Skeletal muscle satellite cell (primary cell): ENCODE measurements at regions not wholly inside any gene's neighbourhood (a gene's known extent, or its start where the extent isn't known, plus 50 kb on each side); places are given as distances from the start of the nearest gene placed in this dataset.
"Not testable (repeated sequence)": the region's sequence is repeated elsewhere in the genome, so short reads cannot be mapped to it uniquely, and the experiment has no call there.

Source experiments
- H3K27me3 ChIP-seq: 2 replicates; pipeline ENCODE4 v1.7.0; 2013; ENCODE audit warnings: low read length; ENCODE audit not compliant: control insufficient read depth, insufficient read depth
- H3K36me3 ChIP-seq: 2 replicates; pipeline ENCODE4 v1.7.0; 2013; ENCODE audit warnings: mild to moderate bottlenecking, control low read depth, low read length; ENCODE audit not compliant: insufficient read depth
- H3K4me1 ChIP-seq: 2 replicates; pipeline ENCODE4 v1.7.0; 2013; ENCODE audit warnings: low read length; ENCODE audit not compliant: control insufficient read depth, insufficient read depth
- H3K4me2 ChIP-seq: 2 replicates; pipeline ENCODE4 v1.7.0; 2013; ENCODE audit warnings: mild to moderate bottlenecking, low read length
- H3K4me3 ChIP-seq: 2 replicates; pipeline ENCODE4 v1.7.0; 2013; ENCODE audit warnings: low read length
- H3K9ac ChIP-seq: 2 replicates; pipeline ENCODE4 v1.7.0; 2013; ENCODE audit warnings: mild to moderate bottlenecking, low read depth, low read length, moderate library complexity
- H3K9me3 ChIP-seq: replicated peaks from 2 replicates; pipeline ENCODE4 v1.7.0; 2013; ENCODE audit warnings: mild to moderate bottlenecking, control low read depth, low read length

DNA sequence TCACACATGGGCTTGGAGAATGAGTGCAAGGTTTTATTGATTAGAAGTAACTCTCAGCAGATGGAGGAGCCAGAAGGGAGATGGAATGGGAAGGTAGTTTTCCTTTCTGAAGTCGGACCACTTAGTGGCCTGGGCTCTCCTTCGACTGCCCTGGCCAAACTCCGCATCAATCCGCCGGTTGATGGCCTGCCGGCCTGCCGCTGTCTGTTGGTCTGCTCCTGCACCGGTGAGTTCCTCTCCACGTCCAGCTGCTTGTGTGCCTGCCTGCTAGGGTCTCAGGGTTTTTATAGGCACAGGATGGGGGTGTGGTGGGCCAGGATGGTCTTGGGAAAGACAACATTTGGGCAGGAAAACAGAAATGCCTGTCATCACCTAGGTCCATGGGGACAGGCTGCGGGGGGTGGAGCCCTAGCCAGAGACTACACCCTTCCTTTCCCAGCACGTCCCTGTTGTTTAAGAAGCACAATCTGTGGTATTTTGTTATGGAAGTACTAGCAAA is 837.0 kb downstream of the PDCD6IP start:
- Histone ChIP-seq H3K4me3 (no peak overlapping the region), H3K27me3 (no peaks in the 10 kb centered on the region), H3K36me3 (no peaks in the 10 kb centered on the region)

DNA sequence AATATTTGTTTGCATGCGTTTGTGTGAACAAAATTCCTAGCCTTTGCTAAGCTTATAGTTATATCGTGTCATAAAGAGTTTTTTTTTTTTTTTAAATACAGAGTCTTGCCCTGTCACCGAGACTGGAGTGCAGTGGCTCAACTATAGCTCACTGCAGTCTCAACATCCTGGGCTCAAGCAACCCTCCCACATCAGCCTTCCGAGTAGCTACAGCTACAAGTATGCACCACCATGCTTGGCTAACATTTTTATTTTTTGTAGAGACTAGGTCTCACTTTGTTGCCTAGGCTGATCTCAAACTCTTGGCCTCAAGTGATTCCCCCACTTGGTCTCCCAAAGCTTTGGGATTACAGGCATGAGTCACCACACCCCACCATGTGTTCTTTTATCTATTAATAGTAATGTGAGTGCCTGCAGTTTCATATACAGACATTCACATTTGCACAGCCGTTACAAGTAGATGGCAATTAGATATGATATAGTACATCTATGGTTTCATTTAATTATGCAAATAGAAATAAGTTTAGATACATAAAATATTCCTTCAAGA is 848.6 kb downstream of the PDCD6IP start:
- H3K36me3 ChIP-seq, result no peaks in the 10 kb centered on the region
- no peak overlapping the region for H3K9ac ChIP-seq
- no peak overlapping the region for H3K4me2 ChIP-seq
- no peak overlapping the region for H3K4me3 ChIP-seq
- H3K27me3 ChIP-seq, result no peaks in the 10 kb centered on the region
- no peaks in the 10 kb centered on the region for H3K4me1 ChIP-seq
- H3K9me3 ChIP-seq, result no peaks in the 10 kb centered on the region

More for the DNA sequence above, 837.0 kb downstream of the PDCD6IP start:
- no peak overlapping the region for H3K4me2 ChIP-seq
- H3K9me3 ChIP-seq, result peaks cover 3% of the 10 kb centered on the region
- no peaks in the 10 kb centered on the region for H3K4me1 ChIP-seq
- H3K9ac ChIP-seq, result no peak overlapping the region

DNA sequence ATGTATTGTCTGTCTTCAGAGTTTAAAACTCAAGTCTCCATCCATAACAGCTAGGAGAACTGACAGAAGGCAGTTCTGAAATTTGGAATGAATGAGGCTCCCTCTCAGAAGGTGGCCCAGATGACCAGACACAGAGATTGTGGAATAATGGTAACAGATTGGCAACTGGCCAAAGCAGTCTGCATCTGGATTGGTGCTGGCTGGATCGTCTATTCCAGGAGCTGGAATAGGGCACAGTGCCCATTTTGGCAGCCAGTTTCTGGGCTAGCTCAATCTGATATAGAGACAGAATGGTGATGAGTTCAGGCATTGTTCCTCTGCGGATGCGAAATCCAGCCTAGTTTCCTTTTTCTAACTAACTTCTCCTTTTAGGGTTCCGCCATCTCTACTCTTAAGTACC is 851.7 kb downstream of the PDCD6IP start:
- H3K4me1 ChIP-seq, result no peaks in the 10 kb centered on the region
- no peaks in the 10 kb centered on the region for H3K27me3 ChIP-seq
- H3K4me3 ChIP-seq, result no peak overlapping the region
- H3K4me2 ChIP-seq, result no peak overlapping the region
- H3K36me3 ChIP-seq, result no peaks in the 10 kb centered on the region
- no peak overlapping the region for H3K9ac ChIP-seq
- H3K9me3 ChIP-seq, result no peaks in the 10 kb centered on the region

DNA sequence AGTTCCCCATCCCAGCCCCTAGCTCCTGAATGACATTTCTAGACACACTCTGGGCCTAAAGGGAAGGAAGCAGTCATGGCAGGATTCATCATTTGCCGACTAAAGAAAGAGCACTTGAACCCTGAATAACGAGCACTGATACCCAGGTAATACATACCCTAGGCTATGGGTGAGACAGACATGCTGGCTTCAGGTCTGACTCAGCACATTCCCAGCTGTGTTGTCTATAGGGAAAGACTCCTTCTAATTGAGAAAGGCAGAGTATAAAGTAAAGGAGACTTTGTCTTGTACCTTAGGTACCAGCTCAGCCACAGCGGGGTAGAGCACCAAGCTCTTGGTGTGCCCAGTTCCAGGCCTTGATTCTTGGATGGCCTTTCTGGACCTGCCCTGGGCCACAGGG is 870.5 kb downstream of the PDCD6IP start:
- no peaks in the 10 kb centered on the region for H3K36me3 ChIP-seq
- H3K4me1 ChIP-seq, result no peaks in the 10 kb centered on the region
- no peak overlapping the region for H3K4me2 ChIP-seq
- H3K27me3 ChIP-seq, result no peaks in the 10 kb centered on the region
- H3K4me3 ChIP-seq, result no peak overlapping the region
- H3K9me3 ChIP-seq, result no peaks in the 10 kb centered on the region
- H3K9ac ChIP-seq, result no peak overlapping the region

DNA sequence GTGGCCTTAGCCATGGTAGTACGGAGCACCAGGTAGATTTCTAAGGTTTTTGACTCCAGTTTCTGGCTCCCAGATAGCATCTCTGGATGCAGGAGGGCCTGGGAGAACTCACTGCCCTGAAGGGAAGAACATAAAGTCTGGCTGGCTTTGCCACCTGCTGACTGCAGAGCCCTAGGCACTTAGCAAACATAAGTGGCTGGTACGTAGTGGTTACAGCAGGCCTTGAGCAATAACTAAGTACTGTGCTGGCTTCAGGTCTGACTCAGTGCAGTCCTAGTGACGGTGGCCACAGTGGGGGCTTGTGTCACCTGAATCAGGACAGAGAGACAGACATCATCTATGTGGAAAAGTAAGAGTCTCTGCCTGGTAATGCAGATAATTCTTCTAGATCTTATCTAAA is 871.1 kb downstream of the PDCD6IP start:
- H3K4me2 ChIP-seq, result no peak overlapping the region
- H3K9me3 ChIP-seq, result no peaks in the 10 kb centered on the region
- no peak overlapping the region for H3K4me3 ChIP-seq
- H3K36me3 ChIP-seq, result no peaks in the 10 kb centered on the region
- no peaks in the 10 kb centered on the region for H3K27me3 ChIP-seq
- no peak overlapping the region for H3K9ac ChIP-seq
- no peaks in the 10 kb centered on the region for H3K4me1 ChIP-seq

DNA sequence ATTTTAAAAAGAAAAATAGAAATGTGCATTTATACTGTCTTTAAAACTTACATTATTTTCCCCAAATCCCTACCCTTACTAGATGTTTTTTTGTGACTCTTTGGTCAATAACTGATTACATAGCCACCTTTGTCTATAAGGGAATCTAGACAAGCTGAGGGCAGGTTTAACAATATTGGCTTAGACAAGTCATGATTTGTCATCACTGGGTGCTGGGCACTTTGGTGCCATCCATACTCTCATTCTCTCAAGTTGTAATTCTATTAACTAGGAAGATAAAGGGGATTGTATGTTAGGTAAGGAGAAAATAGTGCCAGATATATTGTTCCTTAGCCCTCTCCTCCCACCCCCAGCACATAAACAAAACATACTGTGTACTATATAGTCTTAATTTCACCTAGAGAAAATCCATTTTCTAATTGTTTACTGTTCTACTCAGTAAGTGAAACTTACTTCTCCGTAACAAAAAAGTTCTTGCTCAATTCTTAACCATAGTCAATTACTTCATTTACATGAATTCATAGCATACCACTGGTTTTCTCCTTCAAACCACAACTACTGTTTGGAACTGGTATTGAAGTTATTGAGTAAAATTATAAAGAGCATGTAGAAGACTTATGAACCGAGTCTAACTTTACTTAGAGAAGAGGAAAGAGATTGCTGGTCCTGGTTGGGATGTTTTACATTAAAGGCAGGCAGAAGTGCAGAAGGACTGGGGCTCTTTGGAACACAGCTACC is 877.1 kb downstream of the PDCD6IP start:
- H3K27me3 ChIP-seq, result no peaks in the 10 kb centered on the region
- H3K4me1 ChIP-seq, result no peaks in the 10 kb centered on the region
- no peak overlapping the region for H3K4me2 ChIP-seq
- H3K36me3 ChIP-seq, result no peaks in the 10 kb centered on the region
- H3K4me3 ChIP-seq, result no peak overlapping the region
- no peak overlapping the region for H3K9ac ChIP-seq
- H3K9me3 ChIP-seq, result no peaks in the 10 kb centered on the region

DNA sequence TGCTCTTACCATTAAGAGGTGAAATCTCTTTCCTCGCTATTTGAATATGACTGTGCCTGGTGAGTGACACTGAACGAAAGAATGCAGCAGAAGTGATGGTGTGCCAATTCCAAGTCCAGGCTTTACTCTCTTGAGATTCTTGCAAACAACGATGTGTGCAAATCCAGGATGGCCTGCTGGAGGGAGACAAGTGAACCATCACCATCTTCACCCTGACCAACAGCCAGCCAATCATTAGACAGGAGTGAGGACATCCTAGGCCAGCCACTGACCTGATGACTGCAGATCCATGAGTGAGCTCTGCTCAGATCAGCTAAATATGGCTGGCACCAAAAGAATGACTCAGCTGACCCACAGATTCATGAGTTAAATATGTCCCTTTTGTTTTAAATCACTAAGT is 878.0 kb downstream of the PDCD6IP start:
- Histone ChIP-seq H3K4me1 (no peaks in the 10 kb centered on the region), H3K27me3 (no peaks in the 10 kb centered on the region), H3K36me3 (no peaks in the 10 kb centered on the region), H3K4me2 (no peak overlapping the region), H3K9ac (no peak overlapping the region), H3K4me3 (no peak overlapping the region), H3K9me3 (peaks cover under 1% of the 10 kb centered on the region)

DNA sequence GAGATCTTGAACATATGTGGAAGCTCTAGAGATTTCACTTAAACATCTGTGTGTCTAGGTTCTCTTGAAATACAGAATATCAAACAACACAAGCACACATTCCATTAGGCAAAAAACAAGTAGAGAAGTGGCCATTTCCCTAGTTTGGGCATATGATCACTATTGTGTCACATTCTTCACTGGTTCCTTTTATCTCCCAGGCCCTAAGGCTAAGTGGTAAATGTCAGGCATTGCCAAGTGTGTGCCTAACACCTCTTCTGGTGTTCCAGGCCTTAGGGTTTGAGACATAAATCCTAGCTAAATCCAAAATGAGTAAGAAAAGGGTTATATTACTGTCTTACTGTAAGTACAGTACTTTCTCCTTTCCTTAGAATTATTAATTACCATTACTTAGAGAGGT is 880.1 kb downstream of the PDCD6IP start:
- Histone ChIP-seq H3K36me3 (no peaks in the 10 kb centered on the region), H3K27me3 (no peaks in the 10 kb centered on the region), H3K4me3 (no peak overlapping the region), H3K4me2 (no peak overlapping the region), H3K4me1 (no peaks in the 10 kb centered on the region), H3K9ac (no peak overlapping the region), H3K9me3 (peaks cover 4% of the 10 kb centered on the region)

DNA sequence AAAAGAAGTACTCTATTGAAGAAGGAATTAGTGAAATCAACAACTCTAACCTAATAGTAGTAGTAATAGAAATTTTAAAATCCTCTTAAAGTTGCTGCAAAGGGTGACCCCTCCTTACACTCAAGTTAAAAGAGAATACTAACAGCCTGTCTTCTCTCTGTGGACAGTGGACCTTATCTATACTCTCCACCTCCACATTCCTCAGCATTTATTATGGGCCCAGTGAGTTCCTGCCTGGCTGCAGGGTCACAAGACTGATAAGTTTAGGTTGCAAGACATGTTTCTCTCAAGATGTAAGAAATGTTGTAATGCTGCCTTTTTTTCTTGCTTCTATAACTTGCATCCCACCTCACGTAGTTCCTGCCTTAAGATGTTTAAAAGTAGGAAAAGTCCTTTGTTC is 880.6 kb downstream of the PDCD6IP start:
- H3K4me2 ChIP-seq, H3K4me3 ChIP-seq, H3K9ac ChIP-seq, H3K36me3 ChIP-seq, H3K9me3 ChIP-seq, H3K27me3 ChIP-seq, H3K4me1 ChIP-seq: not testable (repeated sequence)

DNA sequence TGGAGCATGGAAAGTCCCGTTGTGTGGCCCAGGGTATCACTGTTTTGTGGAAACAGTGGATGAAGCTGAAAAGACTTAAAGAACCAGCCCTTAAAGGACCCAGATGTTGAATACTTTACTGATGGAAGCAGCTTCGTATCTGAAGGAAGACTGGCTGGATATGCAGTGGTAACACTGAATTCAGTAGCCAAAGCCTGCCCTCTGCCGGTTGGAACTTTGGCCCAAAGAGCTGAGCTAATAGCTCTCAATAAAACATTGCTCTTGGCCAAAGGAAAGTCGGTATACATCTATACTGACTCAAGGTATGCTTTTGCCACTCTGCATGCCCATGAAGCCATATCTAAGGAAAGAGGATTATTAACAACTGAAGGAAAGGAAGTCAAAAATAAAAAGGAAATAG is 885.4 kb downstream of the PDCD6IP start:
- H3K4me3 ChIP-seq, result no peak overlapping the region
- H3K9me3 ChIP-seq, result peaks cover 4% of the 10 kb centered on the region
- no peaks in the 10 kb centered on the region for H3K27me3 ChIP-seq
- H3K9ac ChIP-seq, result no peak overlapping the region
- no peaks in the 10 kb centered on the region for H3K4me1 ChIP-seq
- no peak overlapping the region for H3K4me2 ChIP-seq
- H3K36me3 ChIP-seq, result no peaks in the 10 kb centered on the region

DNA sequence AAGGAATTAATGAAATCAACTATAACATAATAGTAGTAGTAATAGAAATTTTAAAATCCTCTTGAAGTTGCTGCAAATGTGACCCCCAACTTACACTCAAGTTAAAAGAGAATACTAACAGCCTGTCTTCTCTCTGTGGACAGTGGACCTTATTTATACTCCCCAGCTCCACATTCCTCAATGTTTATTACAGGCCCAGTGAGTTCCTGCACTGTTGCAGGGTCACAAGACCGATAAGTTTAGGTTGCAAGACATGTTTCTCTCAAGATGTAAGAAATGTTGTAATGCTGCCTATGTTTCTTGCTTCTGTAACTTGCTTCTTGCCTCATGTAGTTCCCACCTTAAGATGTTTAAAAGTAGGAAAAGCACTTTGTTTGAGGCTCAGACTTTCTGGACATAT is 888.1 kb downstream of the PDCD6IP start:
- Histone ChIP-seq H3K4me3 (no peak overlapping the region), H3K27me3 (no peaks in the 10 kb centered on the region), H3K9me3 (peaks cover 2% of the 10 kb centered on the region), H3K9ac (no peak overlapping the region), H3K4me2 (no peak overlapping the region), H3K4me1 (no peaks in the 10 kb centered on the region), H3K36me3 (no peaks in the 10 kb centered on the region)

DNA sequence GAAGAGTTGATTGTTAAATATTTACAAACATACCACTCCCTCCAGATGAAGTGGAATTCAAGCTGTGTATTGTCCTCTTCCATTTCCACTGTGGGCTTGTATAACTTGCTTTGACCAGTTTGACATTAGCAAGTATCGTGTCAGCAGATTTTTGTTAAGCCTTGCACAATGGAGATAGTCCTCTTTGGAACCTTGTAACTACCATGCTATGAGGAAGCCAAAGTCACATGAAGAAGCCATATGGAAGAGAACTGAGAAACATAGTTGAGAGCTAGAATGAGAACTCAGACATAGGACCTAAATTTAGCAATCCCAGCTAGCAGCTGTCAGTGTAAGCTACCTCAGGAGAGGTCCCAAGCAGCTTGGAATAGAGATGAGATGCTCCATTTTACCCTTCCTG is 889.2 kb downstream of the PDCD6IP start:
- no peaks in the 10 kb centered on the region for H3K9me3 ChIP-seq
- H3K9ac ChIP-seq, result no peak overlapping the region
- H3K4me1 ChIP-seq, result no peaks in the 10 kb centered on the region
- H3K4me2 ChIP-seq, result no peak overlapping the region
- no peak overlapping the region for H3K4me3 ChIP-seq
- no peaks in the 10 kb centered on the region for H3K36me3 ChIP-seq
- H3K27me3 ChIP-seq, result no peaks in the 10 kb centered on the region
